ENCODE measurements at regions not wholly inside any gene's neighbourhood (a gene's known extent, or its start where the extent isn't known, plus 50 kb on each side); places are given as distances from the start of the nearest gene placed in this dataset.
"Not testable (repeated sequence)": the region's sequence is repeated elsewhere in the genome, so short reads cannot be mapped to it uniquely, and the experiment has no call there.

DNA sequence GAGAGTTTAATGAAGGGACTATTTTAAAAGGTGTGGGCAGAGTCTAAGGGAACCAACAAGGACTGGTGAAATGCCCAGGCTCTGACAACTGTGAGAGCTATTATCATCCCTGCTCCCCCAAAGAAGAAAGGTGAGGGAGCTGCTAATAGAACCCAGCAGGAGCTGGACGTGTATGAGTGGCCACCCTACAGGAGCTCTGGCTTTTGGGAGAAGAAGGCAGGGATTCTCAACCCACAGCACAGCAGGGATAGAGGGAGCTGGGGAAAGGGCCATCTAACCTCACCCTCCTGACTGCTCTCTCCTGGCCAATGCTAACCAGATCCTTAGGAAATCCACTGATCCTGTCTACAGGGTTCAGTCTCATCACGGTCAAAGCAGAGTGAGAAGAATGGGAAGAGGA, 57.1 kb downstream of the GRIN2B start:
- DNase-seq (ENCODE audit: low read depth in 1 of 2, low spot score in 1 of 2): no peak

- DNase-seq (ENCODE audit: low read depth in 1 of 2, low spot score in 1 of 2): no peak
Measured at GRCh38 chr12:13918897-13919296, 62.5 kb downstream of the GRIN2B start.

DNA sequence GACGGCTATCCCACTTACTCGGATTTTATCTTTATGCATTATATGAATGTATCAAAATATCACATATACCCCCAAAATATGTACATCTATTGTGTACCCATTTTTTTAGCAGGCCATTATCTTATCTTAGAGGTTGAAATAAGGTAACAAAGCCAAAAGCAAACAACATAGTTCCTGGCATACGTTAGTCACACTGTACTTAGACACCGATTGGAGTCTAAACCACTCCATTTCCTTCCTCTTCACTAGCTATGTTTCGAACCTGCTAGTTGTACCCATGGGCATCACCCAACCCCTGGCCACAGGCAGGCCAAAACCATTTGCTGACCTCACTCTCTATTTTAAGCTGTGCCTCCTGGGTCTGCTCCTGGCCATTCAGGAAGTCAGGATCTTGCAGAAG, 66.3 kb downstream of the GRIN2B start:
- no peak for DNase-seq (ENCODE audit: low read depth in 1 of 2, low spot score in 1 of 2)

GRCh38 chr12:13913371-13913770, 68.0 kb downstream of the GRIN2B start:
- no peak for DNase-seq (ENCODE audit: low read depth in 1 of 2, low spot score in 1 of 2)

DNA sequence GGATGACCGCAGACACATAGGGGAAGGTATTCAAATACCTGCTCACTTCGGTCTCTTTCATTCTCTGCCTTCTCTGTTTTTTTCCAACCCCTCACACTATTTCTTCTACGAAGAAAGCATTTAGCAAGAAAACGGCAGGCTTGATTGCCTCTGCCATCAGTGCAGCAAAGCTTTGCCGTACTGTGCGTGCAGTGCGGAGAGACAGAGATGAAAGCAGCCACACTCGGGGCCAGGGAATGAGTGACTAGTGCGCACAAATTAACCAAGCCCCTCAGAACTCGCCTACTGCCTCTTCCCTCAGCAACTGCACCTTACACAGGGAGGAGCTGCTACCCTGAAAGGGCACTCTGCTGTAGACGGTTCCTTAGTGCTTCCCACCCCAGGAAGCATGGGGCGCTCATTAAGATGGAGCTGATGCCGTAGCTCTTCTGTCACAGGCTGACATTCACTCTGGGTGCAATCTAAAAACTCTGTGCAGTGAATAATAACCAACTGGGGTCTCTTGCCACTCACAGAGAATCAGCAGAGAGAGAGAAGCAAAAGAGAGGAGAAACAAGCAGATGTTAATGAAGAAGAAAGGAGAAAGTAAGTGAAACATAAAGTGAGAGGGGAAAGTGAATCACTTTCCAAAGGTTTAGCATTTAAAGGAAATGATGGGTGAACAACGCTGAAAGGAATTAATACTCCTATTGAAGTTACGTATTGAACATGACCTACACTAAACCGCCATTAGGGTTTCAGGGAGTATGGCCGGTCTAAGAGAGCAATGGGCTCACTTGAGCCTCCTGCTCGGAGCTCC, 69.4 kb downstream of the GRIN2B start:
- no peak for DNase-seq (ENCODE audit: low read depth in 1 of 2, low spot score in 1 of 2)

DNA sequence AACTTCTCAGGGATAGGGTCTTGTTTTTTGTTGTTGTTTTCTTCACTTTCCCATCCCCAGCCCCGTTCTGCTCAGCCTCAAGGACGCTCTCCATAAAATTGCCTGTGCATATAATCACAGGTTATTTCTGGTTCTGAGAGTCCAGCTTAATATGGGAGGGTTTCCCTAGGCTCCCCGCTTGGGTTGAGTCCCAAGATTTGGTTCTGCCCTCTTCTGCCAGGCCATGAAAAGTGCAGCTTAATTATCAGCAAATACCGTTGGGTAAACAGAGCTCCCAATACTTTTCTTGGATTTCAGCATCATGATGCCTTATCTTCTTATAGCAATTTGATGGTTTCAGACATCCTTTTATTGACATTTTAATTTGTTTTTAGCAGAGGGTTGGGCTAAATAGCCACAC, 75.6 kb downstream of the GRIN2B start:
- DNase-seq (ENCODE audit: low read depth in 1 of 2, low spot score in 1 of 2): no peak

- DNase-seq (ENCODE audit: low read depth in 1 of 2, low spot score in 1 of 2): no peak
Measured at GRCh38 chr12:13900718-13901117, 80.7 kb downstream of the GRIN2B start.

DNA sequence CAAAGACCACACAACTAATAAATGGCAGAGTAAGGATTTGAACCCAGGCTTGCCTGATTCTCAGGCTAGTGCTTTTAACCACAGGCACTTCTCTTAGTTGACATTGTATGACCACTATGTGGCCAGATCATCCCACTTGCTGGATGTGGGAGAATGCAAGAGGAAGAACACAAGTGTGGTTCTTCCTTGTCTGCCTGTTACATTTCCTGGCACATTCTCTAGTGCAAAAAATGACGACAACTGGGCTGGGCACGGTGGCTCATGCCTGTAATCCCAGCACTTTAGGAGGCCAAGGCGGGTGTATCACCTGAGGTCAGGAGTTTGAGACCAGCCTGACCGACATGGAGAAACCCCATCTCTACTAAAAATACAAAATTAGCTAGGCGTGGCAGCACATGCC, 83.0 kb downstream of the GRIN2B start:
- DNase-seq (ENCODE audit: low read depth in 1 of 2, low spot score in 1 of 2): not testable (repeated sequence)

DNA sequence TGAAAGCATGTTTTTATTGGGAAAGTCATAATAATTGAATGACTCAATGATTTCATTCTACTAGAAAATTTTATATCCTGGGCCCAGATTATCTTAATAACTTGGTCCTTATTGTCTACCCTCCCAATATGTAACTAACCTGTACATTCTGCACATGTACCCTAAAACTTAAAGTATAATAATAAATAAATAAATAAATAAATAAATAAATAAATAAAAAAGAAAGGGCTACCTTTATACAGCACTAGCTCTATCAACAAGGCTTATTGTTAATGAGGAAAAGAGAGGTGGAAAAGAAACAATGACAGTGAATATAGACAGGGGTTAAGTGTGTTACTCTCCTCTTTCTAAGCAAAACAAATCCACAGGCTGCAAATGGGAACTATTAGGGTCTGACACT, 83.6 kb downstream of the GRIN2B start:
- DNase-seq (ENCODE audit: low read depth in 1 of 2, low spot score in 1 of 2): no peak

DNA sequence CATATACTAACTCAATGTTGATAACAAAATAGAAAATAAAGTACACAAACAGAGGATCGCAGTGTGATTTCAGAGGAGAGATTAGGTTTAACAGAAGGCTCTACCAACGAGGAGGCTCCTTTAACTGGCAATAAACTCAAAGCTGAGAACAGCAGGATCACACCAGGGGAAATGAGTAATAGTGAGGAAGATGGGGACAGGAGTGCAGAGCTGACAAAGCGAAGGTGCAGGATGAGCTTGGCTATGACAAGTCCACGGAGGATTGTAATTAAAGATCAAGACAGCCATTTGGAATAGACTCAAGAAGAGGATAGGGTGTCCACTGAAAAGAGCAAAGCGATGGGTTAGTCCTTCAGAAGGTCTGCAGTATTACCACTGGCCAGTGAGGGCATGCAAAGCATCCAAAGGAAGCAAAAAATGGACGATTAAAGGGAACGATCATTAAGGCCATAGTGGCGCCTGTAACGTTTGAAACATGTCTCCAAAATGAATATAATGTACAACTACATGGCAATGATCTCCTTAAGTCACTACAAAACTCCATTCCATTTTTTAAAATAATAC, 85.3 kb downstream of the GRIN2B start:
- no peak for DNase-seq (ENCODE audit: low read depth in 1 of 2, low spot score in 1 of 2)

GRCh38 chr12:13891902-13892301, 89.5 kb downstream of the GRIN2B start:
- DNase-seq (ENCODE audit: low read depth in 1 of 2, low spot score in 1 of 2): no peak

GRCh38 chr12:13890943-13891342, 90.5 kb downstream of the GRIN2B start:
- no peak for DNase-seq (ENCODE audit: low read depth in 1 of 2, low spot score in 1 of 2)

GRCh38 chr12:13887779-13888388, 93.5 kb downstream of the GRIN2B start:
- no peak for DNase-seq (ENCODE audit: low read depth in 1 of 2, low spot score in 1 of 2)

GRCh38 chr12:13882176-13882575, 99.2 kb downstream of the GRIN2B start:
- no peak for DNase-seq (ENCODE audit: low read depth in 1 of 2, low spot score in 1 of 2)

DNA sequence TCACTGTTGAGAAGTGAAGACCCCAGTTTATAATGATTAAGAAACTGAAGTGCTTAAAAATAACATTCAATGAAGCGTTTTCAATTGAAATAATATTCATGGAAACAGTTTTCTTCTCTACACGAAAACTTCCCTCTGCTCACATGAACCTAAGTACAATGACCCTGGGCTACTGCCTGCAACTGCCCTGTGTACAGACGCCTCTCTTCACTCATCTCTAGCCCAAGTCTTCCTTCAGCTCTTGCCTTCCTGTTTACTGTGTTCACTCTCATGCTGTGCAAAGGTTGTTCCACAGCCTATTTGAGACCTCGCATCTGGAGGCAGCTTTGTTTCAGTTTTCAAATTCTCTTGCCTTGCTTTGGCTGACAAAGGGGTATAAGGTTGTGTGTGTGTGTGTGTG, 100.8 kb downstream of the GRIN2B start:
- no peak for DNase-seq (ENCODE audit: low read depth in 1 of 2, low spot score in 1 of 2)

- no peak for DNase-seq (ENCODE audit: low read depth in 1 of 2, low spot score in 1 of 2)
Measured at GRCh38 chr12:13875744-13876143, 105.7 kb downstream of the GRIN2B start.

DNA sequence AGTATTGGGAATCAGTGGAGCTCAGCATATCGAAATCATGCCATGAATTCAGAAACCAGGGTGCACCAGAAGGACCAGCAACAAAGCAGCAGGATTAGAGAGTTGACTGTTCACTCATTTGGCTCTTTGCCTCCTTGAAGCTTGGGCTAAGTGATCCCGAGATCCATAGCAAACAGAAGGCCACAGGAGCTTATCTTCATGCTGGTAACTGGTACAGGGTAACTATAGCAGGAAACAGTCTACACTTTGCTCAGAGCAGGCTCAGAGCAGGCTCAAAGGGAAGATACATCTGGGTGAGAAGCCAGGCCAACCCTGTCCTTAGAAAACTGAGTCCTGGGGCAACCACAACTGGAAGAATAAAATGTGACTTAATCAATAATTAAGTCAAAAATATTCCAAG, 111.1 kb downstream of the GRIN2B start:
- no peak for DNase-seq (ENCODE audit: low read depth in 1 of 2, low spot score in 1 of 2)

- peak; percentile 3 to 6 for DNase-seq (ENCODE audit: low read depth in 1 of 2, low spot score in 1 of 2)
Measured at GRCh38 chr12:13864081-13864673, 117.2 kb downstream of the GRIN2B start.

GRCh38 chr12:13857750-13858149, 123.7 kb downstream of the GRIN2B start:
- no peak for DNase-seq (ENCODE audit: low read depth in 1 of 2, low spot score in 1 of 2)

DNA sequence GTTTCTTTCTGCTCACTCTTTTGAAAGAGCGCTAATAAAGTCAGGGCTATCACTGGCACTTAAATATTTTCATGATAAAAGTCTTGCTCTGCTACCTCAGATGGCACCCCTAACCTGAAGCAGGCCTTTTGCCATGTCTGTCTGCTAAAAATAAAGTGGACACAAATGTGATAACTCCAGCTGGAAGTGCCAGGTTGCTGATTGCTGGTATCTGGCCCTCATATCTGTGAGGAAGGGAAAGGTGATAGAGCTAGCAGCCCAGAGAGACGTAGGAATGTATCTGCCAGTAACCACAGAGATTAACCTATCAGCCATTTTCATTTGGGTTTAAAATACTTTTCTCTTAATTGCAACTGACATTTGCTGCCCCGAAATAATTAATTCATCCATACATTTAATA, 127.9 kb downstream of the GRIN2B start:
- no peak for DNase-seq (ENCODE audit: low read depth in 1 of 2, low spot score in 1 of 2)

DNA sequence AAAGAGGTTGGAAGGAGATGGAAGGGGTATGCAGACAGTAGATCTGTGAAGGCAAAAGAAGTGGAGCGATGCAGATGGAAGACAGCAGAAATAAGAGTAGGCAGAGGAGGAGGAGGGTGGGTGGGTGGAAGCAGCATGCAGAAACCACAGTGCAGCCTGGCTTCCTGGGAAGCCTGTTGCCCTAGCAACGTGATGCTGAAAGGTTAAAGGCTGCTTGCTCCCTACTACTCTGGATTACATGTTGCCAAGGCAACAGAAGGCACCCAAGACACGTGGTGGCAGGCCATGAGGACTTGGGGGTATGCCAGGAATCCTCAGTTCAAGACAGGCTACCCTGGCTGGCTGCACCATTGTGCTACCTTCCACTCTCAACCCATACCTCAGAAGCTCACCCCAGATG, 129.6 kb downstream of the GRIN2B start:
- no peak for DNase-seq (ENCODE audit: low read depth in 1 of 2, low spot score in 1 of 2)

DNA sequence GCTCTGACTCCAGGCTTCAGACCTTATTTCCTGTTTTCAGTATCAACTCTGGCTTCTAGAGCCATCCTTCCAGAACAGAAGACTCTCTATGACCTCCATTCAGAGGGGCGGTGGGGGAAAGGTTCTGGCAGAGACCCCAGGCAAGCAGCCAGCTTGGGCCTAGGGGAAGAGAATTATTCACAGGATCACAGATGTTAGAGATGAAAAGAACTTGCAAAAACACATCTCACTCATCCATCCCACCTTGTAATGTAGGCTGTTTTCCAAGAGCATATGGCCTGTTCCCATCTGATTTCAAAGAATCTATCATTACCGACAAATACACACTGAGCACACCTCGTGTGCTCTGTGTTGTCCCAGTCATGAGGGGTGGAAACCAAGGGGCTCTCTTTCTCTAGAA, 131.9 kb downstream of the GRIN2B start:
- DNase-seq (ENCODE audit: low read depth in 1 of 2, low spot score in 1 of 2): no peak

Data from activated T-helper 1 cell treated with anti-CD3 and anti-CD28 coated beads, Interleukin-2, amount 50 U/mL, for 16 hours (primary cell).